ENCODE measurements at regions not wholly inside any gene's neighbourhood (a gene's known extent, or its start where the extent isn't known, plus 50 kb on each side); places are given as distances from the start of the nearest gene placed in this dataset.

DNA sequence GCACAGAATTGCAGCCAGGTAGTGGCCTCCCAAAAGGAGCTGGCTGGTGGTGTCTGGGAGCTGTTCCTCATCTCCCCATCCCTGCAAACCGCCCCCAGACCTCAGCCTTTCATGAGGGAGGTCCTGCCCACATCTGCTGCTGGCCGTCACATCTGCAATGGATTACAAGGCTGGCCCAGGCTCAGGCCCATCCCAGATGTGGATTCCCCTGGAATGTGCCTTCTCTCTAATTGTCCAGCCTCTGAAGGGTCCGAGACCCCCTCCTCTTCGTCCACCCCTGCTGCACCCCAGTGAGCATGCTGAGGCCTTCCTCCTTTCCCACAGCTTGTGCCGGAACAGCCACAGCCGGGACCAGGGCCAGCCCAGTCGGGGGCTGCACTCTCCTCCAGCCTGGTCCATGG is 115.0 kb upstream of the NALF2 start:
- TF ChIP-seq, protein P1, sequence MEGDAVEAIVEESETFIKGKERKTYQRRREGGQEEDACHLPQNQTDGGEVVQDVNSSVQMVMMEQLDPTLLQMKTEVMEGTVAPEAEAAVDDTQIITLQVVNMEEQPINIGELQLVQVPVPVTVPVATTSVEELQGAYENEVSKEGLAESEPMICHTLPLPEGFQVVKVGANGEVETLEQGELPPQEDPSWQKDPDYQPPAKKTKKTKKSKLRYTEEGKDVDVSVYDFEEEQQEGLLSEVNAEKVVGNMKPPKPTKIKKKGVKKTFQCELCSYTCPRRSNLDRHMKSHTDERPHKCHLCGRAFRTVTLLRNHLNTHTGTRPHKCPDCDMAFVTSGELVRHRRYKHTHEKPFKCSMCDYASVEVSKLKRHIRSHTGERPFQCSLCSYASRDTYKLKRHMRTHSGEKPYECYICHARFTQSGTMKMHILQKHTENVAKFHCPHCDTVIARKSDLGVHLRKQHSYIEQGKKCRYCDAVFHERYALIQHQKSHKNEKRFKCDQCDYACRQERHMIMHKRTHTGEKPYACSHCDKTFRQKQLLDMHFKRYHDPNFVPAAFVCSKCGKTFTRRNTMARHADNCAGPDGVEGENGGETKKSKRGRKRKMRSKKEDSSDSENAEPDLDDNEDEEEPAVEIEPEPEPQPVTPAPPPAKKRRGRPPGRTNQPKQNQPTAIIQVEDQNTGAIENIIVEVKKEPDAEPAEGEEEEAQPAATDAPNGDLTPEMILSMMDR (IDR thresholded peaks at IDR 0.05) = no peak
- no peak for TF ChIP-seq POLR2A (IDR thresholded peaks at IDR 0.05)
